ENCODE measurements at regions not wholly inside any gene's neighbourhood (a gene's known extent, or its start where the extent isn't known, plus 50 kb on each side); places are given as distances from the start of the nearest gene placed in this dataset.

DNA sequence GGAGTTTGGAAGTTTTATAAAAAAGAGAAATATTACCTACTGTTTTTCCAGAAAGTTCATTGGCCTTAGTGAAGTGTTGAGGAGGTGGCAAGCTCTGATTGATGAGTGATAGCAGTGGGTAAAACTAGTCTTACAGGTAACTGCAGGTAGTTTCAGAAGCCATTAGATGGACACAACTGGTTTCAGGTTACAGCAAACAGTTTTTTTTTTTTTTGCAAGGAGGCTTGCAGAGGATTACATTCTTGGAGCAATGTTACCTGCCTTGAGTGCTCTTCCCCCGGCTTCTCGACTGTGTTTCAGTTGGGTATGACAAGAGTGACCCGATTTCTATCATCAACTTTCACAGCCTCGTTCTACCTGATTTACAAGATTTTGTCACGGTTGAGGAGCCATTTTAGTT lies 333.4 kb downstream of the YTHDC2 start:
- no peak for TF ChIP-seq CTCF (conservative IDR thresholded peaks at IDR 0.05; ENCODE audit: control insufficient read depth, insufficient read depth, low read depth, low read length)
- no peak overlapping the region for H3K4me3 ChIP-seq (ENCODE audit: control insufficient read depth, low read depth, low read length)
- DNase-seq (ENCODE audit: low read depth), result no peak

- no peak for TF ChIP-seq CTCF (conservative IDR thresholded peaks at IDR 0.05; ENCODE audit: control insufficient read depth, insufficient read depth, low read depth, low read length)
- no peak overlapping the region for H3K4me3 ChIP-seq (ENCODE audit: control insufficient read depth, low read depth, low read length)
- no peak for DNase-seq (ENCODE audit: low read depth)
Observed at GRCh38 chr5:113864437-113864836, 350.9 kb downstream of the YTHDC2 start.

DNA sequence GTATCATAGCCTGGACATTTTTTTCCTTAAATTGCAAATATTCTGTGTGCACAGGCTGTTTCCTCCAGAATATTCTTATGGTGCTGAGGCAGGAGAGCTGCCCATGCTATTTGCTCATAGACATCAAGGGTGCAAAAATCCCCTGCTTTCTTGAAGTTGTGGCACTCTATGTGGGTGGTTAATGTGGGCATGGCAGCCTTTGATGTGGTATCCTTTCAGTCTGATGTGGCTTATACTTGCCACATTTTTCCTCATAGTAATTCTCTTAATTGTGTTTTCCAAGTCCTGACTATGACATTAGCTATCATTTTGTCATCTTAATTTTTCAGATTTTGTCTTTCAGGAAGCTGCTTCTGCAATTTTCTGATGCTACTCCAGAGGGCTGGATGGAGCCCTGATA lies 353.3 kb downstream of the YTHDC2 start:
- H3K4me3 ChIP-seq (ENCODE audit: control insufficient read depth, low read depth, low read length), result no peak overlapping the region
- no peak for DNase-seq (ENCODE audit: low read depth)
- TF ChIP-seq CTCF (conservative IDR thresholded peaks at IDR 0.05; ENCODE audit: control insufficient read depth, insufficient read depth, low read depth, low read length), result no peak

DNA sequence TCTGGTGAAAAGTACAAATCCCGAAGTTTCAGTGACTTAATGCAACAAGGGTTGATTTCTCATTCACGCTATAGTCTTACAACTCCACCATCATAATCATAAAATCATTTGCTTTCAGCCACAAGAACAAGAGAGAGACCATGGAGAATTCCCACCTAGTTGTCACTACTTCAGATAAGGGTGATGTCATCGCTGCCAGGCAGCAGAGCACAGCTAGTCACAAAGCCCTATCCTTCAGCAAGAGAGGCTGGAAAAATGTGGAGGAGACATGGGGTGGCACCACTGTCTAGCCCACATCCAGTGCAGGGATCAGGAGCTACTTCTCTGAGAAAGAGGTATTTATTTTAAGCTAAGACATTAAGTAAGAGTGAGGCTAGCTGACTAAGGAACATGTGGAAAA lies 356.1 kb downstream of the YTHDC2 start:
- no peak for TF ChIP-seq CTCF (conservative IDR thresholded peaks at IDR 0.05; ENCODE audit: control insufficient read depth, insufficient read depth, low read depth, low read length)
- no peak for DNase-seq (ENCODE audit: low read depth)

GRCh38 chr5:113871972-113872371 lies 358.5 kb downstream of the YTHDC2 start:
- no peak for TF ChIP-seq CTCF (conservative IDR thresholded peaks at IDR 0.05; ENCODE audit: control insufficient read depth, insufficient read depth, low read depth, low read length)
- H3K4me3 ChIP-seq (ENCODE audit: control insufficient read depth, low read depth, low read length), result no peak overlapping the region

More for the DNA sequence above, 356.1 kb downstream of the YTHDC2 start:
- H3K4me3 ChIP-seq (ENCODE audit: control insufficient read depth, low read depth, low read length), result no peak overlapping the region

DNA sequence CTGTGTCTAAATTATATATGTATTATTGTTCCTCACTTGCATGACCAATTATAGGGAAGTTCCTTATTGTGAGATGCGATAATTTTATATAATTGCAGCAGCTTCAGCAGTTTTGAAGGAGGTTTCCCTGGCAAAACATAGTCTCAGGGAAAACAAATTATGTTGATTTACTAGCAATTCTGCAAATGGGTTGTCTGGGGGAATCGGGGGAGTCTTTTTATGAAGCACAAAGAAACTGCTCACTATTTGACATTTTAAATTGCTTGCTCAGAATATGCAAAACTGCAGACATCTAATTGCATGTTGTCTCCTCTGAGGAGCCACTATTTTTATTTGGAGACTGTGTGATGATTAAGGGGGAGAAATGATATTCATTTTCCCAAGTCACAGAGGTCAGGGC lies 361.6 kb downstream of the YTHDC2 start:
- no peak for DNase-seq (ENCODE audit: low read depth)
- TF ChIP-seq CTCF (conservative IDR thresholded peaks at IDR 0.05; ENCODE audit: control insufficient read depth, insufficient read depth, low read depth, low read length), result no peak
- H3K4me3 ChIP-seq (ENCODE audit: control insufficient read depth, low read depth, low read length), result no peak overlapping the region

More at GRCh38 chr5:113871972-113872371, 358.5 kb downstream of the YTHDC2 start:
- DNase-seq (ENCODE audit: low read depth), result no peak

DNA sequence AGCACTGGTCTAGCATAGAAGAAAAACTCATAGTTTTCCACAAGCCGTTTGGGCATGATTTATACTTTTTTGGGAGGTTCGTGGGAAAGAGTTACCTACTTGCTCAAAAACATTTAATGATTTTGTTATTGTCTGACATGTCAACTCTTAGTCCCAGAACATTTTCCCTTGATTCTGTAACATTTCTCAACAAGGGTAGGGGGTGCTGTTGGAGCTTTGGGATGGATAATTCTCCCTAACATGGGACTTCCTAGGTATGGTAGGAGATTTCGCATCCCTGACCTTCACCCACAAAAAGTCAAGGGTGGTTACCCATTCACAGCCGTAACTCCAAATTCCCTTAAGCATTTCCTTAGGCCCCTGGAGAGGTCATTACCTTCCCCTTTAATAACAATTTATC lies 378.0 kb downstream of the YTHDC2 start:
- DNase-seq (ENCODE audit: low read depth), result no peak
- no peak overlapping the region for H3K4me3 ChIP-seq (ENCODE audit: control insufficient read depth, low read depth, low read length)
- TF ChIP-seq CTCF (conservative IDR thresholded peaks at IDR 0.05; ENCODE audit: control insufficient read depth, insufficient read depth, low read depth, low read length), result no peak
